ENCODE measurements at regions not wholly inside any gene's neighbourhood (a gene's known extent, or its start where the extent isn't known, plus 50 kb on each side); places are given as distances from the start of the nearest gene placed in this dataset.

GRCh38 chr2:167769020-167769419 lies 478.4 kb downstream of the STK39 start:
- Histone ChIP-seq H3K4me3 (no peak overlapping the region), H3K36me3 (no peaks in the 10 kb centered on the region), H3K27ac (no peak overlapping the region), H3K9me3 (peaks cover 0 to 11% (median 0%) of the 10 kb centered on the region in 12 donors), H3K4me1 (no peaks in the 10 kb centered on the region), H3K27me3 (no peaks in the 10 kb centered on the region)
- DNase-seq (no peak), ATAC-seq (no peak)
- TF ChIP-seq CTCF (IDR thresholded peaks at IDR 0.05) (no peak), POLR2A (IDR thresholded peaks at IDR 0.05) (no peak)
- intact Hi-C loops (cut with DNase I), result no loop called here
- WGBS, 4 donors, result 71 to 87% (median 80%) methylated on average over 1 of the region's 1 CpG

- H3K4me1 ChIP-seq, result no peaks in the 10 kb centered on the region
- intact Hi-C loops (cut with DNase I), result no loop called here
- DNase-seq (no peak), ATAC-seq (no peak)
- H3K27ac ChIP-seq, result no peak overlapping the region
- peaks cover 0 to 11% (median 0%) of the 10 kb centered on the region in 12 donors for H3K9me3 ChIP-seq
- H3K4me3 ChIP-seq, result no peak overlapping the region
- no peaks in the 10 kb centered on the region for H3K36me3 ChIP-seq
- H3K27me3 ChIP-seq, result no peaks in the 10 kb centered on the region
- TF ChIP-seq POLR2A (IDR thresholded peaks at IDR 0.05) (no peak), CTCF (IDR thresholded peaks at IDR 0.05) (no peak)
These were observed 479.6 kb downstream of the STK39 start for GRCh38 chr2:167767830-167768229.

- H3K36me3 ChIP-seq, result no peaks in the 10 kb centered on the region
- 86 to 91% (median 89%) methylated on average over 9 of the region's 9 CpGs for WGBS, 4 donors
- no peaks in the 10 kb centered on the region for H3K4me1 ChIP-seq
- H3K27me3 ChIP-seq, result no peaks in the 10 kb centered on the region
- no peak overlapping the region for H3K4me3 ChIP-seq
- peaks cover 0 to 11% (median 0%) of the 10 kb centered on the region in 12 donors for H3K9me3 ChIP-seq
- DNase-seq (no peak), ATAC-seq (no peak)
- no peak overlapping the region for H3K27ac ChIP-seq
- intact Hi-C loops (cut with DNase I), result no loop called here
- TF ChIP-seq CTCF (IDR thresholded peaks at IDR 0.05), result no peak
These were observed 482.5 kb downstream of the STK39 start for GRCh38 chr2:167764772-167765341.

- 43 to 52% (median 45%) methylated on average over 3 of the region's 3 CpGs for WGBS, 4 donors
- Histone ChIP-seq H3K4me1 (no peaks in the 10 kb centered on the region), H3K9me3 (peaks cover 0 to 4% (median 0%) of the 10 kb centered on the region in 12 donors), H3K27ac (no peak overlapping the region), H3K36me3 (no peaks in the 10 kb centered on the region), H3K27me3 (no peaks in the 10 kb centered on the region), H3K4me3 (no peak overlapping the region)
- intact Hi-C loops (cut with DNase I), result no loop called here
- ATAC-seq (no peak), DNase-seq (no peak)
- TF ChIP-seq POLR2A (IDR thresholded peaks at IDR 0.05) (no peak), CTCF (IDR thresholded peaks at IDR 0.05) (no peak)
These were observed 485.8 kb downstream of the STK39 start for GRCh38 chr2:167761465-167762136.
